ENCODE measurements at regions not wholly inside any gene's neighbourhood (a gene's known extent, or its start where the extent isn't known, plus 50 kb on each side); places are given as distances from the start of the nearest gene placed in this dataset.
A peak's percentile ranks its signal among the peaks of the same experiment; 100 is the strongest.

- TF ChIP-seq ZFX (IDR thresholded peaks at IDR 0.05): no peak
- peak; percentile 72 for TF ChIP-seq CTCF (conservative IDR thresholded peaks at IDR 0.05)
Observed at GRCh38 chr18:51537487-51537886, 340.0 kb upstream of the MEX3C start.

GRCh38 chr18:51540562-51540961, 343.1 kb upstream of the MEX3C start:
- TF ChIP-seq ZFX (IDR thresholded peaks at IDR 0.05) (no peak), CTCF (conservative IDR thresholded peaks at IDR 0.05) (no peak)
- no peak overlapping the region for H3K27ac ChIP-seq

More at GRCh38 chr18:51537487-51537886, 340.0 kb upstream of the MEX3C start:
- H3K27ac ChIP-seq: no peak overlapping the region

- TF ChIP-seq ZFX (IDR thresholded peaks at IDR 0.05) (no peak), CTCF (conservative IDR thresholded peaks at IDR 0.05) (no peak)
- no peak overlapping the region for H3K27ac ChIP-seq
Observed at GRCh38 chr18:51541230-51541629, 343.7 kb upstream of the MEX3C start.

GRCh38 chr18:51543658-51544155, 346.2 kb upstream of the MEX3C start:
- no peak overlapping the region for H3K27ac ChIP-seq
- TF ChIP-seq CTCF (conservative IDR thresholded peaks at IDR 0.05) (no peak), ZFX (IDR thresholded peaks at IDR 0.05) (no peak)

GRCh38 chr18:51545446-51545845, 348.0 kb upstream of the MEX3C start:
- H3K27ac ChIP-seq: no peak overlapping the region
- TF ChIP-seq CTCF (conservative IDR thresholded peaks at IDR 0.05): no peak
- TF ChIP-seq ZFX (IDR thresholded peaks at IDR 0.05): no peak

- H3K27ac ChIP-seq: no peak overlapping the region
- TF ChIP-seq CTCF (conservative IDR thresholded peaks at IDR 0.05) (no peak), ZFX (IDR thresholded peaks at IDR 0.05) (no peak)
Observed at GRCh38 chr18:51559198-51559901, 361.9 kb upstream of the MEX3C start.

GRCh38 chr18:51559902-51560287, 362.4 kb upstream of the MEX3C start:
- TF ChIP-seq CTCF (conservative IDR thresholded peaks at IDR 0.05): no peak
- TF ChIP-seq ZFX (IDR thresholded peaks at IDR 0.05): no peak
- no peak overlapping the region for H3K27ac ChIP-seq

All from C4-2B (cell line).